Stomach (tissue), 8 donors: ENCODE measurements at regions not wholly inside any gene's neighbourhood (a gene's known extent, or its start where the extent isn't known, plus 50 kb on each side); places are given as distances from the start of the nearest gene placed in this dataset.
A peak's percentile ranks its signal among the peaks of the same experiment; 100 is the strongest.

Experiments
- DNase-seq, 2 donors: peaks; one replicate each; pipeline versions ENCODE4 v3.0.0 to v3.0.0-alpha.2; 2013 to 2019
- H3K27ac ChIP-seq, 5 donors: fragments of 200-600 bp in 4 of 5; sonication (generic) in 4 of 5; one replicate each; pipeline ENCODE4 v1.5.1; 2013 to 2019; ENCODE audit warnings: mild to moderate bottlenecking in 1 of 5, moderate library complexity in 1 of 5
- H3K27me3 ChIP-seq, 3 donors: fragments of 200-600 bp; sonication (generic); one replicate each; pipeline ENCODE4 v1.5.1; 2017 to 2019; ENCODE audit warnings: mixed run types in 1 of 3
- H3K36me3 ChIP-seq, 4 donors: fragments of 200-600 bp; sonication (generic); 1 replicate in 3 of 4; 2 replicates in 1 of 4; pipeline ENCODE4 v1.5.1; 2016 to 2019
- H3K4me1 ChIP-seq, 4 donors: fragments of 200-600 bp; sonication (generic); one replicate each; pipeline ENCODE4 v1.5.1; 2016 to 2019
- H3K4me3 ChIP-seq, 4 donors: fragments of 200-600 bp; sonication (generic) in 3 of 4; one replicate each; pipeline ENCODE4 v1.5.1; 2016 to 2019; ENCODE audit warnings: mild to moderate bottlenecking in 1 of 4
- H3K9me3 ChIP-seq, 4 donors: fragments of 200-600 bp; sonication (generic); one replicate each; pipeline ENCODE4 v1.5.1; 2016 to 2019
- EP300 ChIP-seq: sonication (generic); formaldehyde crosslinking; IDR thresholded peaks from one replicate; pipeline ENCODE4 v1.6.1; 2017; ENCODE audit warnings: antibody characterized with exemption
- POLR2A ChIP-seq, 4 donors: fragments of 450-650 bp; IDR thresholded peaks; one replicate each; pipeline ENCODE4 v1.6.1; 2016; ENCODE audit warnings: antibody characterized with exemption in 4 of 4, control low read depth in 2 of 4, mild to moderate bottlenecking in 1 of 4, moderate library complexity in 1 of 4
- POLR2AphosphoS5 ChIP-seq, 3 donors: sonication (generic); formaldehyde crosslinking; IDR thresholded peaks; one replicate each; pipeline ENCODE4 v1.6.1; 2016; ENCODE audit warnings: antibody characterized with exemption in 3 of 3
- WGBS, 5 donors: extraction: QIAGEN DNeasy Blood & Tissue Kit in 3 of 5; methylation state at CpG; one replicate each; pipeline versions ENCODE4 v1.1.5 to v1.1.7; 2013 to 2018; 5-methylcytosine and 5-hydroxymethylcytosine counted together
- intact Hi-C: fragments of 100-400 bp; cut with DNase I; formaldehyde crosslinking; loops from one replicate; pipeline ENCODE4 v1.15.1; 2023; ENCODE audit warnings: low total_unique reads
- TF ChIP-seq, protein P1 (sequence below), 7 experiments: fragments of 450-650 bp in 4 of 7; fragments of 200-600 bp in 3 of 7; sonication (generic) in 3 of 7; IDR thresholded peaks; one replicate each; pipeline ENCODE4 v1.5.1; 2016 to 2019; ENCODE audit warnings: antibody characterized with exemption in 7 of 7, control low read depth in 2 of 7, mild to moderate bottlenecking in 1 of 7
- donor health status: healthy with polysubstance abuse.
- donor health status: Bipolar disorder and iron deficiency.
- donor health status: healthy.

DNA sequence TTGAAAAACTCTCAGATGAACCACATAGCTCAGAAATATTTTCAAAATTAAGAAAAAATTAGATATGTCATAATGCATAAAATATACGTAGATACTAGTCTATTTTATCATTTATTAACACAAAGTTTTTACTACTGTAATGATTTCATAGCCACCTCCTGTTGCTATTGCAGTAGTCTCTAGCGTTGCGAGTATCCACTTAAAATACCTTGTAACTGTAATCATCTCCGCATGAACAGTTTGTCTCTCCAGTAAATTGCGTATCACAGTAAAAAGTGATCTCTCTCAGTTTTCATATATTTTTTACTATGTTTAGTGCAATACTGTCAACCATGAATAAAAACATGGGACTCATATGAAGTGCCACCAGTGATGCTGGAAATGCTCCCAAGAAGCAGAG lies 417.9 kb upstream of the ZNF462 start:
- WGBS, 5 donors = 91 to 97% (median 94%) methylated on average over 5 of the region's 5 CpGs
- no peaks in the 10 kb centered on the region for H3K9me3 ChIP-seq
- no peaks in the 10 kb centered on the region for H3K27me3 ChIP-seq

GRCh38 chr9:106449336-106449927 lies 413.5 kb upstream of the ZNF462 start:
- TF ChIP-seq POLR2AphosphoS5 (IDR thresholded peaks at IDR 0.05) (no peak), EP300 (no peak), POLR2A (IDR thresholded peaks at IDR 0.05) (no peak)
- TF ChIP-seq, protein P1, sequence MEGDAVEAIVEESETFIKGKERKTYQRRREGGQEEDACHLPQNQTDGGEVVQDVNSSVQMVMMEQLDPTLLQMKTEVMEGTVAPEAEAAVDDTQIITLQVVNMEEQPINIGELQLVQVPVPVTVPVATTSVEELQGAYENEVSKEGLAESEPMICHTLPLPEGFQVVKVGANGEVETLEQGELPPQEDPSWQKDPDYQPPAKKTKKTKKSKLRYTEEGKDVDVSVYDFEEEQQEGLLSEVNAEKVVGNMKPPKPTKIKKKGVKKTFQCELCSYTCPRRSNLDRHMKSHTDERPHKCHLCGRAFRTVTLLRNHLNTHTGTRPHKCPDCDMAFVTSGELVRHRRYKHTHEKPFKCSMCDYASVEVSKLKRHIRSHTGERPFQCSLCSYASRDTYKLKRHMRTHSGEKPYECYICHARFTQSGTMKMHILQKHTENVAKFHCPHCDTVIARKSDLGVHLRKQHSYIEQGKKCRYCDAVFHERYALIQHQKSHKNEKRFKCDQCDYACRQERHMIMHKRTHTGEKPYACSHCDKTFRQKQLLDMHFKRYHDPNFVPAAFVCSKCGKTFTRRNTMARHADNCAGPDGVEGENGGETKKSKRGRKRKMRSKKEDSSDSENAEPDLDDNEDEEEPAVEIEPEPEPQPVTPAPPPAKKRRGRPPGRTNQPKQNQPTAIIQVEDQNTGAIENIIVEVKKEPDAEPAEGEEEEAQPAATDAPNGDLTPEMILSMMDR (IDR thresholded peaks at IDR 0.05) = no peak
- Histone ChIP-seq H3K27me3 (no peaks in the 10 kb centered on the region), H3K4me3 (no peak overlapping the region), H3K36me3 (no peaks in the 10 kb centered on the region), H3K9me3 (no peaks in the 10 kb centered on the region), H3K4me1 (no peaks in the 10 kb centered on the region), H3K27ac (no peak overlapping the region)
- WGBS, 5 donors = 63 to 75% (median 71%) methylated on average over 4 of the region's 4 CpGs
- DNase-seq = peak in 1 of 2 donors; percentile 15
- intact Hi-C loops = no loop called here

More for the DNA sequence above, 417.9 kb upstream of the ZNF462 start:
- Histone ChIP-seq H3K4me3 (no peak overlapping the region), H3K4me1 (no peaks in the 10 kb centered on the region), H3K36me3 (no peaks in the 10 kb centered on the region), H3K27ac (no peak overlapping the region)
- intact Hi-C loops = no loop called here
- TF ChIP-seq, protein P1 (IDR thresholded peaks at IDR 0.05) = no peak
- no peak for TF ChIP-seq EP300
- TF ChIP-seq POLR2A (IDR thresholded peaks at IDR 0.05) = no peak
- no peak for TF ChIP-seq POLR2AphosphoS5 (IDR thresholded peaks at IDR 0.05)
- DNase-seq = no peak

- Histone ChIP-seq H3K36me3 (no peaks in the 10 kb centered on the region), H3K27me3 (no peaks in the 10 kb centered on the region), H3K27ac (no peak overlapping the region), H3K9me3 (no peaks in the 10 kb centered on the region), H3K4me3 (no peak overlapping the region), H3K4me1 (no peaks in the 10 kb centered on the region)
- intact Hi-C loops = no loop called here
- TF ChIP-seq EP300 (no peak), POLR2A (IDR thresholded peaks at IDR 0.05) (no peak), POLR2AphosphoS5 (IDR thresholded peaks at IDR 0.05) (no peak)
- TF ChIP-seq, protein P1 (IDR thresholded peaks at IDR 0.05) = no peak
- peak in 1 of 2 donors; percentile 5 for DNase-seq
These were observed 412.4 kb upstream of the ZNF462 start for GRCh38 chr9:106450549-106450948.

GRCh38 chr9:106451223-106451622 lies 411.7 kb upstream of the ZNF462 start:
- DNase-seq = no peak
- no peaks in the 10 kb centered on the region for H3K9me3 ChIP-seq
- no peaks in the 10 kb centered on the region for H3K36me3 ChIP-seq
- H3K4me1 ChIP-seq = no peaks in the 10 kb centered on the region
- no peak overlapping the region for H3K27ac ChIP-seq
- TF ChIP-seq, protein P1 (IDR thresholded peaks at IDR 0.05) = no peak
- no peak for TF ChIP-seq EP300
- no peak for TF ChIP-seq POLR2AphosphoS5 (IDR thresholded peaks at IDR 0.05)
- no peak for TF ChIP-seq POLR2A (IDR thresholded peaks at IDR 0.05)
- H3K4me3 ChIP-seq = no peak overlapping the region
- WGBS, 5 donors = 83 to 94% (median 93%) methylated on average over 1 of the region's 1 CpG
- intact Hi-C loops = no loop called here
- no peaks in the 10 kb centered on the region for H3K27me3 ChIP-seq
